Kidney epithelial cell (primary cell): ENCODE measurements at regions not wholly inside any gene's neighbourhood (a gene's known extent, or its start where the extent isn't known, plus 50 kb on each side); places are given as distances from the start of the nearest gene placed in this dataset.

Experiments used
- DNase-seq: peaks from one replicate; pipeline ENCODE4 v3.0.0-alpha.2; 2010; ENCODE audit warnings: low read depth
- H3K27me3 ChIP-seq: 2 replicates; pipeline ENCODE4 v1.6.0; 2011; ENCODE audit warnings: low read length; ENCODE audit not compliant: control insufficient read depth, insufficient read depth
- H3K36me3 ChIP-seq: 2 replicates; pipeline ENCODE4 v1.5.1; 2011; ENCODE audit warnings: low read length; ENCODE audit not compliant: control insufficient read depth, insufficient read depth
- H3K4me3 ChIP-seq: 2 replicates; pipeline ENCODE4 v1.5.1; 2011; ENCODE audit warnings: low read depth, mild to moderate bottlenecking, control low read depth, low read length
- CTCF ChIP-seq: IDR thresholded peaks from 2 replicates; pipeline ENCODE4 v1.5.1; 2011; ENCODE audit warnings: mild to moderate bottlenecking, moderate library complexity, low read length, control low read depth, inconsistent platforms; ENCODE audit not compliant: insufficient read depth, poor library complexity, severe bottlenecking

- no peak for TF ChIP-seq CTCF
- Histone ChIP-seq H3K4me3 (no peak overlapping the region), H3K36me3 (no peaks in the 10 kb centered on the region), H3K27me3 (no peaks in the 10 kb centered on the region)
- no peak for DNase-seq
Measured at GRCh38 chr4:24131954-24132673, 242.3 kb upstream of the PPARGC1A start.

GRCh38 chr4:24130637-24131036 lies 240.8 kb upstream of the PPARGC1A start:
- no peak for TF ChIP-seq CTCF
- no peak overlapping the region for H3K4me3 ChIP-seq
- no peaks in the 10 kb centered on the region for H3K27me3 ChIP-seq
- DNase-seq: no peak
- no peaks in the 10 kb centered on the region for H3K36me3 ChIP-seq

GRCh38 chr4:24126776-24127175 lies 236.9 kb upstream of the PPARGC1A start:
- no peaks in the 10 kb centered on the region for H3K36me3 ChIP-seq
- H3K27me3 ChIP-seq: no peaks in the 10 kb centered on the region
- H3K4me3 ChIP-seq: no peak overlapping the region
- TF ChIP-seq CTCF: no peak
- DNase-seq: no peak

GRCh38 chr4:24121395-24122175 lies 231.7 kb upstream of the PPARGC1A start:
- no peak for TF ChIP-seq CTCF
- H3K4me3 ChIP-seq: no peak overlapping the region
- no peak for DNase-seq

GRCh38 chr4:24117975-24118374 lies 228.1 kb upstream of the PPARGC1A start:
- no peak for DNase-seq
- Histone ChIP-seq H3K27me3 (no peaks in the 10 kb centered on the region), H3K36me3 (no peaks in the 10 kb centered on the region), H3K4me3 (no peak overlapping the region)
- no peak for TF ChIP-seq CTCF

More at GRCh38 chr4:24121395-24122175, 231.7 kb upstream of the PPARGC1A start:
- Histone ChIP-seq H3K36me3 (no peaks in the 10 kb centered on the region), H3K27me3 (no peaks in the 10 kb centered on the region)

- TF ChIP-seq CTCF: no peak
- DNase-seq: no peak
- no peak overlapping the region for H3K4me3 ChIP-seq
- no peaks in the 10 kb centered on the region for H3K36me3 ChIP-seq
- no peaks in the 10 kb centered on the region for H3K27me3 ChIP-seq
Measured at GRCh38 chr4:24116107-24116506, 226.3 kb upstream of the PPARGC1A start.
